Endothelial cell of umbilical vein (primary cell): ENCODE measurements at regions not wholly inside any gene's neighbourhood (a gene's known extent, or its start where the extent isn't known, plus 50 kb on each side); places are given as distances from the start of the nearest gene placed in this dataset.

Experiments
- BruUV-seq: library from RNA; stranded (reverse); fragments of 400-500 nt; replicated peaks from 2 replicates; lab custom pipeline; 2021; lab: Mats Ljungman, UMichigan
- CTCF ChIA-PET: fragments of 300-600, 350-600 bp; sonication (Branson Sonifier 250); formaldehyde crosslinking; loops from one replicate; lab custom pipeline; 2021; ENCODE audit warnings: antibody characterized with exemption, inconsistent platforms; lab: Charles Lee
- POLR2A ChIA-PET: fragments of 300-600, 350-600 bp; sonication (Branson Sonifier 250); formaldehyde crosslinking; loops from one replicate; lab custom pipeline; 2021; ENCODE audit warnings: antibody characterized with exemption, inconsistent platforms; lab: Charles Lee
- DNase-seq: peaks from one replicate; pipeline ENCODE4 v3.0.0-alpha.2; 2011; ENCODE audit warnings: low read depth, low spot score
- FAIRE-seq: peaks from 2 replicates; lab custom pipeline; 2011; peaks lifted over from hg19 to GRCh38; lab: Jason Lieb, UNC
- H2AFZ ChIP-seq: 2 replicates; pipeline ENCODE4 v1.6.0; 2012; ENCODE audit warnings: low read depth, low read length, control low read depth, inconsistent platforms
- H3K27ac ChIP-seq: 2 replicates; pipeline ENCODE4 v1.5.1; 2011; ENCODE audit warnings: low read depth, mild to moderate bottlenecking, control low read depth, low read length, moderate library complexity; ENCODE audit not compliant: insufficient read depth
- H3K27me3 ChIP-seq, 2 experiments: 2 replicates each; pipeline versions ENCODE4 v1.6.0 to v1.6.1; 2011; ENCODE audit warnings: low read length in 2 of 2, mixed read lengths in 1 of 2; ENCODE audit not compliant: control insufficient read depth in 2 of 2, insufficient read depth in 2 of 2
- H3K36me3 ChIP-seq, 2 experiments: 2 replicates in 1 of 2; 3 replicates in 1 of 2; pipeline ENCODE4 v1.5.1; 2011; ENCODE audit warnings: low read length in 2 of 2, mild to moderate bottlenecking in 1 of 2, moderate library complexity in 1 of 2; ENCODE audit not compliant: control insufficient read depth in 2 of 2, insufficient read depth in 2 of 2; ENCODE audit errors: extremely low read depth in 1 of 2
- H3K4me1 ChIP-seq: 3 replicates; pipeline ENCODE4 v1.5.1; 2011; ENCODE audit warnings: mild to moderate bottlenecking, low read length; ENCODE audit not compliant: control insufficient read depth, insufficient read depth; ENCODE audit errors: extremely low read depth
- H3K4me2 ChIP-seq: 2 replicates; pipeline ENCODE4 v1.6.1; 2011; ENCODE audit warnings: low read length, control low read depth, mixed read lengths; ENCODE audit not compliant: insufficient read depth
- H3K4me3 ChIP-seq, 3 experiments: fragments of 200-600 bp in 1 of 3; sonication (generic), shearing (Covaris generic) in 1 of 3; replicated peaks in 1 of 3; 2 replicates each; pipeline ENCODE4 v1.5.1; 2011 to 2016; ENCODE audit warnings: control low read depth in 3 of 3, low read length in 3 of 3, mild to moderate bottlenecking in 2 of 3, inconsistent platforms in 1 of 3, low read depth in 1 of 3, moderate library complexity in 1 of 3; ENCODE audit not compliant: insufficient read depth in 1 of 3
- H3K79me2 ChIP-seq: 2 replicates; pipeline ENCODE4 v1.6.0; 2012; ENCODE audit warnings: low read length, inconsistent platforms; ENCODE audit not compliant: control insufficient read depth, insufficient read depth
- H3K9ac ChIP-seq: replicated peaks from 2 replicates; pipeline ENCODE3; 2011; ENCODE audit warnings: low read length, control low read depth; ENCODE audit not compliant: insufficient read depth; ENCODE audit errors: extremely low read depth
- H3K9me1 ChIP-seq: replicated peaks from 3 replicates; pipeline ENCODE4 v1.6.0; 2011; ENCODE audit warnings: mild to moderate bottlenecking, low read length; ENCODE audit not compliant: control insufficient read depth, insufficient read depth; ENCODE audit errors: extremely low read depth
- H3K9me3 ChIP-seq: replicated peaks from 2 replicates; pipeline ENCODE4 v1.5.1; 2012; ENCODE audit warnings: low read length, inconsistent platforms; ENCODE audit not compliant: control insufficient read depth, insufficient read depth
- H4K20me1 ChIP-seq: replicated peaks from 2 replicates; pipeline ENCODE3; 2011; ENCODE audit warnings: mild to moderate bottlenecking, low read length; ENCODE audit not compliant: control insufficient read depth, insufficient read depth; ENCODE audit errors: extremely low read depth
- EZH2 ChIP-seq: IDR thresholded peaks from 2 replicates; pipeline ENCODE4 v1.6.1; 2012; ENCODE audit warnings: borderline replicate concordance, low read depth, mild to moderate bottlenecking, moderate library complexity, low read length, inconsistent platforms; ENCODE audit not compliant: severe bottlenecking
- FOS ChIP-seq: IDR thresholded peaks from 2 replicates; pipeline ENCODE4 v1.6.1; 2011; ENCODE audit warnings: mild to moderate bottlenecking, low read length, moderate library complexity, borderline replicate concordance; ENCODE audit not compliant: insufficient read depth
- GATA2 ChIP-seq: IDR thresholded peaks from 2 replicates; pipeline ENCODE4 v1.7.0; 2011; ENCODE audit warnings: low read depth, mild to moderate bottlenecking, moderate library complexity, mixed read lengths, low read length; ENCODE audit not compliant: insufficient read length, insufficient read depth
- JUN ChIP-seq: IDR thresholded peaks from 2 replicates; pipeline ENCODE4 v1.6.1; 2011; ENCODE audit warnings: borderline replicate concordance, low read depth; ENCODE audit not compliant: insufficient read length, insufficient read depth
- MYC ChIP-seq: IDR thresholded peaks from one replicate; pipeline ENCODE4 v1.6.1; 2011; ENCODE audit warnings: mild to moderate bottlenecking, low read depth, low read length
- POLR2A ChIP-seq: IDR thresholded peaks from 2 replicates; pipeline ENCODE4 v1.6.1; 2012; ENCODE audit warnings: low read depth, mild to moderate bottlenecking, control low read depth, low read length
- POLR2AphosphoS5 ChIP-seq: IDR thresholded peaks from 2 replicates; pipeline ENCODE4 v1.6.1; 2012; ENCODE audit warnings: low read depth, mild to moderate bottlenecking, control low read depth, low read length, moderate library complexity; ENCODE audit not compliant: insufficient read depth
- dilution Hi-C: fragments of 300-500 bp; cut with MboI; formaldehyde crosslinking; loops from one replicate; pipeline ENCODE4 v1.15.0; 2019; ENCODE audit warnings: low sequenced_read_pairs; ENCODE audit not compliant: extremely low pct_ligation_motif_present
- intact Hi-C: fragments of 100-400 bp; cut with micrococcal nuclease; formaldehyde crosslinking; loops from one replicate; pipeline ENCODE4 v1.10.0; 2022
- TF ChIP-seq, protein P1 (sequence below), 2 donors: IDR thresholded peaks; 1 replicate in 1 of 2; 2 replicates in 1 of 2; pipeline ENCODE4 v1.5.1; 2011; ENCODE audit warnings: low read length in 2 of 2, mild to moderate bottlenecking in 2 of 2, moderate library complexity in 2 of 2, control low read depth in 1 of 2, inconsistent platforms in 1 of 2, low read depth in 1 of 2; ENCODE audit not compliant: insufficient read depth in 1 of 2; ENCODE audit errors: extremely low read depth in 1 of 2
- TF ChIP-seq, protein P2 (sequence below): IDR thresholded peaks from 2 replicates; pipeline ENCODE4 v1.6.1; 2011; ENCODE audit not compliant: insufficient read depth, insufficient read length

DNA sequence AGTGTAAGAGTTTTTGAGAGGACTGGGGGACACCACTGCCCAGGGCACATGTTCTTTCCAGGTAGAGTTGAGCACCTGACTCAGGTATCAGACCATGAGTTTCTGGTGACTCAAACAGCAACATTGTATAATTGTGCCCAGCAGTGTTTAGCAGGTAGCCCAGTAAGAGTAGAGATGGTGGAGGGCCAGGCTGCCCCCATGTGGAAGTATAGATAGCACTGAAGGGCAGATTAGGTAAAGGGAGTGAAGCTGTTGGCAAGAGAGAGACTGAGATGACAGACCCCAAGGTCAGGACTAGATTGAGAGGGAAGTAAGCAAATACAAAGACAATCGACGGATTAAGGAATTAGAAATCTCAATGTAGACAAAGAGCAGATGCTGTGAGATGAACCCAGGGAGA lies 74.6 kb downstream of the TRIM42 start:
- H3K27ac ChIP-seq, result no peak overlapping the region
- H4K20me1 ChIP-seq, result no peaks in the 10 kb centered on the region
- no peaks in the 10 kb centered on the region for H3K36me3 ChIP-seq
- no peak overlapping the region for H3K4me3 ChIP-seq
- H3K4me2 ChIP-seq, result no peak overlapping the region
- H3K79me2 ChIP-seq, result no peaks in the 10 kb centered on the region
- POLR2A ChIA-PET, result no interaction called here
- H2AFZ ChIP-seq, result no peak overlapping the region
- no peak for DNase-seq
- no peak for TF ChIP-seq POLR2A
- TF ChIP-seq POLR2AphosphoS5, result no peak
- TF ChIP-seq EZH2, result no peak
- TF ChIP-seq, protein P1, sequence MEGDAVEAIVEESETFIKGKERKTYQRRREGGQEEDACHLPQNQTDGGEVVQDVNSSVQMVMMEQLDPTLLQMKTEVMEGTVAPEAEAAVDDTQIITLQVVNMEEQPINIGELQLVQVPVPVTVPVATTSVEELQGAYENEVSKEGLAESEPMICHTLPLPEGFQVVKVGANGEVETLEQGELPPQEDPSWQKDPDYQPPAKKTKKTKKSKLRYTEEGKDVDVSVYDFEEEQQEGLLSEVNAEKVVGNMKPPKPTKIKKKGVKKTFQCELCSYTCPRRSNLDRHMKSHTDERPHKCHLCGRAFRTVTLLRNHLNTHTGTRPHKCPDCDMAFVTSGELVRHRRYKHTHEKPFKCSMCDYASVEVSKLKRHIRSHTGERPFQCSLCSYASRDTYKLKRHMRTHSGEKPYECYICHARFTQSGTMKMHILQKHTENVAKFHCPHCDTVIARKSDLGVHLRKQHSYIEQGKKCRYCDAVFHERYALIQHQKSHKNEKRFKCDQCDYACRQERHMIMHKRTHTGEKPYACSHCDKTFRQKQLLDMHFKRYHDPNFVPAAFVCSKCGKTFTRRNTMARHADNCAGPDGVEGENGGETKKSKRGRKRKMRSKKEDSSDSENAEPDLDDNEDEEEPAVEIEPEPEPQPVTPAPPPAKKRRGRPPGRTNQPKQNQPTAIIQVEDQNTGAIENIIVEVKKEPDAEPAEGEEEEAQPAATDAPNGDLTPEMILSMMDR (IDR thresholded peaks at IDR 0.05; ENCODE audit: extremely low read depth in 1 of 2, insufficient read depth in 1 of 2, low read depth in 1 of 2, low read length in 2 of 2), result no peak
- no peak for TF ChIP-seq JUN
- TF ChIP-seq, protein P2, sequence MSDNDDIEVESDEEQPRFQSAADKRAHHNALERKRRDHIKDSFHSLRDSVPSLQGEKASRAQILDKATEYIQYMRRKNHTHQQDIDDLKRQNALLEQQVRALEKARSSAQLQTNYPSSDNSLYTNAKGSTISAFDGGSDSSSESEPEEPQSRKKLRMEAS, result no peak
- TF ChIP-seq MYC, result no peak
- no peak for TF ChIP-seq FOS
- no peak for TF ChIP-seq GATA2
- H3K9ac ChIP-seq, result no peak overlapping the region
- no peaks in the 10 kb centered on the region for H3K9me3 ChIP-seq
- dilution Hi-C loops, result no loop called here
- H3K4me1 ChIP-seq, result no peaks in the 10 kb centered on the region
- intact Hi-C loops, result no loop called here
- CTCF ChIA-PET, result no interaction called here
- no peaks in the 10 kb centered on the region for H3K9me1 ChIP-seq
- no TSS peak for BruUV-seq
- H3K27me3 ChIP-seq, result no peaks in the 10 kb centered on the region
- no peak for FAIRE-seq
